SK-N-SH (cell line): ENCODE measurements at regions not wholly inside any gene's neighbourhood (a gene's known extent, or its start where the extent isn't known, plus 50 kb on each side); places are given as distances from the start of the nearest gene placed in this dataset.

ENCODE experiments used
- CTCF ChIA-PET: fragments of 300-600, 350-600 bp; formaldehyde crosslinking; extraction: SDS; loops from one replicate; lab custom pipeline; 2021; lab: Yijun Ruan, JAX
- POLR2A ChIA-PET: fragments of 350-600 bp; sonication (Branson Sonifier 250); formaldehyde crosslinking; extraction: SDS; loops from one replicate; lab custom pipeline; 2020; ENCODE audit warnings: antibody characterized with exemption, inconsistent platforms; lab: Yijun Ruan, JAX
- DNase-seq: peaks from one replicate; pipeline ENCODE4 v3.0.0; 2012
- H2AFZ ChIP-seq: fragments of 200-600 bp; sonication (generic); 2 replicates; pipeline ENCODE4 v1.8.1; 2016; ENCODE audit warnings: antibody characterized with exemption, mild to moderate bottlenecking, low read depth
- H3F3A ChIP-seq: fragments of 200-600 bp; sonication (generic); replicated peaks from 2 replicates; pipeline ENCODE3; 2016; ENCODE audit warnings: antibody characterized with exemption, mild to moderate bottlenecking; ENCODE audit not compliant: insufficient read depth
- H3K27ac ChIP-seq, 2 experiments: fragments of 200-500 bp in 1 of 2; fragments of 200-600 bp in 1 of 2; sonication (Bioruptor generic) in 1 of 2; sonication (generic), shearing (Covaris generic) in 1 of 2; 2 replicates each; pipeline versions ENCODE4 v1.5.1 to v1.6.1; 2014 to 2016; ENCODE audit warnings: low read depth in 2 of 2, inconsistent platforms in 1 of 2, low read length in 1 of 2, mild to moderate bottlenecking in 1 of 2, mixed read lengths in 1 of 2
- H3K27me3 ChIP-seq: fragments of 200-600 bp; sonication (generic), shearing (Covaris generic); 2 replicates; pipeline ENCODE4 v1.6.1; 2016; ENCODE audit warnings: mixed run types; ENCODE audit not compliant: insufficient read depth
- H3K36me3 ChIP-seq, 2 experiments: fragments of 200-500 bp in 1 of 2; fragments of 200-600 bp in 1 of 2; sonication (Bioruptor generic) in 1 of 2; sonication (generic) in 1 of 2; replicated peaks in 1 of 2; 2 replicates each; pipeline versions ENCODE3 to v1.5.1; 2014 to 2016; ENCODE audit warnings: low read length in 1 of 2, mild to moderate bottlenecking in 1 of 2; ENCODE audit not compliant: insufficient read depth in 2 of 2, control insufficient read depth in 1 of 2
- H3K4me1 ChIP-seq, 2 experiments: fragments of 200-500 bp in 1 of 2; fragments of 200-600 bp in 1 of 2; sonication (Bioruptor generic) in 1 of 2; sonication (generic), shearing (Covaris generic) in 1 of 2; 2 replicates each; pipeline versions ENCODE4 v1.5.1 to v1.6.1; 2014 to 2016; ENCODE audit warnings: low read depth in 1 of 2, low read length in 1 of 2, mixed run types in 1 of 2; ENCODE audit not compliant: insufficient read depth in 2 of 2, control insufficient read depth in 1 of 2
- H3K4me2 ChIP-seq: fragments of 200-600 bp; sonication (generic), shearing (Covaris generic); 2 replicates; pipeline ENCODE4 v1.6.1; 2017; ENCODE audit warnings: mixed run types
- H3K4me3 ChIP-seq, 2 experiments: fragments of 200-500 bp in 1 of 2; fragments of 200-600 bp in 1 of 2; sonication (Bioruptor generic) in 1 of 2; sonication (generic), shearing (Covaris generic) in 1 of 2; 2 replicates each; pipeline versions ENCODE4 v1.5.1 to v1.8.1; 2014 to 2016; ENCODE audit warnings: low read depth in 2 of 2, inconsistent platforms in 1 of 2, low read length in 1 of 2, mild to moderate bottlenecking in 1 of 2, mixed read lengths in 1 of 2, moderate library complexity in 1 of 2
- H3K79me2 ChIP-seq: fragments of 200-600 bp; sonication (generic); 2 replicates; pipeline ENCODE4 v1.8.1; 2017; ENCODE audit warnings: mild to moderate bottlenecking; ENCODE audit not compliant: insufficient read depth
- H3K9ac ChIP-seq: fragments of 200-600 bp; sonication (generic); 2 replicates; pipeline ENCODE4 v1.6.1; 2017; ENCODE audit warnings: mixed run types
- H3K9me2 ChIP-seq: fragments of 200-600 bp; sonication (generic); 2 replicates; pipeline ENCODE4 v1.6.1; 2017; ENCODE audit warnings: mixed run types
- H3K9me3 ChIP-seq: fragments of 200-600 bp; sonication (generic); 2 replicates; pipeline ENCODE4 v1.6.1; 2017; ENCODE audit warnings: mixed run types, mild to moderate bottlenecking, moderate library complexity
- H4K20me1 ChIP-seq: fragments of 200-600 bp; sonication (generic); 2 replicates; pipeline ENCODE4 v1.6.1; 2017; ENCODE audit warnings: mild to moderate bottlenecking, mixed run types; ENCODE audit not compliant: insufficient read depth
- ELF1 ChIP-seq: IDR thresholded peaks from 2 replicates; pipeline ENCODE4 v1.4.0; 2012
- EP300 ChIP-seq, 2 experiments: IDR thresholded peaks; 2 replicates each; pipeline versions ENCODE4 v1.4.0 to v1.6.1; 2012; ENCODE audit warnings: borderline replicate concordance in 1 of 2, low read depth in 1 of 2, low read length in 1 of 2
- FOSL2 ChIP-seq: IDR thresholded peaks from 2 replicates; pipeline ENCODE4 v1.4.0; 2012; ENCODE audit warnings: low read depth, mild to moderate bottlenecking, moderate library complexity, borderline replicate concordance
- FOXJ3 ChIP-seq: sonication (generic); formaldehyde crosslinking; IDR thresholded peaks from 2 replicates; pipeline ENCODE4 v1.5.1; 2020; ENCODE audit warnings: mild to moderate bottlenecking, missing genetic modification reagents
- IRF3 ChIP-seq: fragments of 150-350 bp; IDR thresholded peaks from 2 replicates; pipeline ENCODE4 v1.6.1; 2016; ENCODE audit warnings: mild to moderate bottlenecking, low read depth, low read length
- NFIC ChIP-seq: IDR thresholded peaks from 2 replicates; pipeline ENCODE4 v1.4.0; 2012; ENCODE audit warnings: borderline replicate concordance
- NRF1 ChIP-seq: IDR thresholded peaks from 2 replicates; pipeline ENCODE4 v1.6.1; 2012; ENCODE audit warnings: low read depth, mild to moderate bottlenecking, low read length
- SMC3 ChIP-seq: IDR thresholded peaks from 2 replicates; pipeline ENCODE4 v1.6.1; 2012; ENCODE audit warnings: low read depth, low read length, improper control_type of control experiment
- USF1 ChIP-seq: IDR thresholded peaks from 2 replicates; pipeline ENCODE4 v1.4.0; 2012; ENCODE audit warnings: low read depth, borderline replicate concordance
- YY1 ChIP-seq: IDR thresholded peaks from 2 replicates; pipeline ENCODE4 v1.4.0; 2012; ENCODE audit warnings: low read depth, mild to moderate bottlenecking
- WGBS: methylation state at CpG from one replicate; pipeline ENCODE4 v1.1.6; 2017; ENCODE audit warnings: low lambda C conversion rate; 5-methylcytosine and 5-hydroxymethylcytosine counted together
- TF ChIP-seq, protein P1 (sequence below): fragments of 150-350 bp; IDR thresholded peaks from 2 replicates; pipeline ENCODE4 v1.6.1; 2017; ENCODE audit warnings: antibody characterized with exemption, low read length, low read depth, borderline replicate concordance

DNA sequence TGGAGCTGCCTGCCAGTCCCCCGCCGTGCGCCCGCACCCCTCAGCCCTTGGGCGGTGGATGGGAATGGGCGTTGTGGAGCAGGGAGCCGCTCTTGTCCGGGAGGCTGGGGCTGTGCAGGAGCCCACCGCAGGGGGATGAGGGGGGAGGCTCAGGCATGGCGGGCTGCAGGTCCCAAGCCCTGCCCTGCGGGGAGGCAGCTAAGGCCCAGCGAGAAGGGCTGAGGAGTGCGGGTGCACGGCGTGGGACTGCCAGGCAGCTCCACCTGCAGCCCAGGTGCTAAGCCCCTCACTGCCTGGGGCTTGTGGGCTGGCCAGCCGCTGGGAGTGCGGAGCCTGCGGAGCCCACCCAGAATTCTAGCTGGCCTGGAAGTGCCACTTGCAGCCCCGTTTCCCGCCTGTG is 991.7 kb upstream of the ARRDC3 start:
- no peak overlapping the region for H3K27ac ChIP-seq
- H4K20me1 ChIP-seq, result no peaks in the 10 kb centered on the region
- POLR2A ChIA-PET, result no interaction called here
- no peaks in the 10 kb centered on the region for H3K9me3 ChIP-seq
- no peaks in the 10 kb centered on the region for H3K36me3 ChIP-seq
- H3K9ac ChIP-seq, result no peak overlapping the region
- H3K4me3 ChIP-seq, result no peak overlapping the region
- H3K4me2 ChIP-seq, result no peak overlapping the region
- CTCF ChIA-PET, result no interaction called here
- no peak overlapping the region for H2AFZ ChIP-seq
- H3K27me3 ChIP-seq, result no peaks in the 10 kb centered on the region
- DNase-seq, result no peak
- H3K9me2 ChIP-seq, result no peaks in the 10 kb centered on the region
- no peaks in the 10 kb centered on the region for H3K79me2 ChIP-seq
- H3F3A ChIP-seq, result peaks cover 9% of the 10 kb centered on the region
- WGBS, result 94% methylated on average over 15 of the region's 20 CpGs
- H3K4me1 ChIP-seq, result peaks cover 4 to 5% of the 10 kb centered on the region in 2 experiments; a peak in 1 of 4 replicates
- no peak for TF ChIP-seq EP300 (IDR thresholded peaks at IDR 0.05; ENCODE audit: borderline replicate concordance in 1 of 2, low read depth in 1 of 2, low read length in 1 of 2)
- TF ChIP-seq NRF1, result no peak
- TF ChIP-seq, protein P1, sequence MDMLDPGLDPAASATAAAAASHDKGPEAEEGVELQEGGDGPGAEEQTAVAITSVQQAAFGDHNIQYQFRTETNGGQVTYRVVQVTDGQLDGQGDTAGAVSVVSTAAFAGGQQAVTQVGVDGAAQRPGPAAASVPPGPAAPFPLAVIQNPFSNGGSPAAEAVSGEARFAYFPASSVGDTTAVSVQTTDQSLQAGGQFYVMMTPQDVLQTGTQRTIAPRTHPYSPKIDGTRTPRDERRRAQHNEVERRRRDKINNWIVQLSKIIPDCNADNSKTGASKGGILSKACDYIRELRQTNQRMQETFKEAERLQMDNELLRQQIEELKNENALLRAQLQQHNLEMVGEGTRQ, result no peak
- no peak for TF ChIP-seq ELF1
- TF ChIP-seq USF1, result no peak
- no peak for TF ChIP-seq SMC3
- no peak for TF ChIP-seq YY1
- no peak for TF ChIP-seq IRF3
- no peak for TF ChIP-seq NFIC
- TF ChIP-seq FOXJ3, result no peak
- TF ChIP-seq, all 33 proteins: peak for 0

- no peaks in the 10 kb centered on the region for H3K36me3 ChIP-seq
- H3K27me3 ChIP-seq, result no peaks in the 10 kb centered on the region
- DNase-seq, result no peak
- no peak overlapping the region for H3K9ac ChIP-seq
- no peaks in the 10 kb centered on the region for H3K9me2 ChIP-seq
- TF ChIP-seq IRF3 (no peak), FOSL2 (peak; percentile 42; the same call in 1 of the 2 replicates)
- POLR2A ChIA-PET, result no interaction called here
- H3F3A ChIP-seq, result peaks cover 9% of the 10 kb centered on the region
- H3K4me3 ChIP-seq, result no peak overlapping the region
- no peak overlapping the region for H3K4me2 ChIP-seq
- H2AFZ ChIP-seq, result no peak overlapping the region
- no peak overlapping the region; a peak in 1 of 4 replicates for H3K27ac ChIP-seq
- CTCF ChIA-PET, result no interaction called here
- H4K20me1 ChIP-seq, result no peaks in the 10 kb centered on the region
- WGBS, result 80% methylated on average over 1 of the region's 1 CpG
- H3K79me2 ChIP-seq, result no peaks in the 10 kb centered on the region
- no peaks in the 10 kb centered on the region for H3K9me3 ChIP-seq
- H3K4me1 ChIP-seq, result no peaks in the 10 kb centered on the region
Observed at GRCh38 chr5:92372766-92373165, 989.6 kb upstream of the ARRDC3 start.
